NCI-H146 treated with DMSO at 0.1 percent for 48 hours (cell line): ENCODE measurements at regions not wholly inside any gene's neighbourhood (a gene's known extent, or its start where the extent isn't known, plus 50 kb on each side); places are given as distances from the start of the nearest gene placed in this dataset.
"Not testable (repeated sequence)": the region's sequence is repeated elsewhere in the genome, so short reads cannot be mapped to it uniquely, and the experiment has no call there.

Experiments used
- DNase-seq: peaks from one replicate; lab custom pipeline; 2025; ENCODE audit not compliant: unreplicated experiment; lab: John Stamatoyannopoulos, UW

GRCh38 chr12:34219046-34219770 lies 196.9 kb downstream of the ALG10 start:
- DNase-seq, result no peak

GRCh38 chr12:34220079-34220478 lies 197.8 kb downstream of the ALG10 start:
- DNase-seq, result not testable (repeated sequence)

GRCh38 chr12:34223640-34224039 lies 201.3 kb downstream of the ALG10 start:
- no peak for DNase-seq

- DNase-seq, result not testable (repeated sequence)
Measured at GRCh38 chr12:34226044-34226443, 203.7 kb downstream of the ALG10 start.

- DNase-seq, result not testable (repeated sequence)
Measured at GRCh38 chr12:34228046-34228445, 205.8 kb downstream of the ALG10 start.

GRCh38 chr12:34229033-34229432 lies 206.7 kb downstream of the ALG10 start:
- not testable (repeated sequence) for DNase-seq

- DNase-seq, result no peak
Measured at GRCh38 chr12:34233618-34234017, 211.3 kb downstream of the ALG10 start.

- no peak for DNase-seq
Measured at GRCh38 chr12:34236073-34236472, 213.8 kb downstream of the ALG10 start.

- DNase-seq, result no peak
Measured at GRCh38 chr12:34244608-34245007, 222.3 kb downstream of the ALG10 start.

GRCh38 chr12:34249271-34249670 lies 227.0 kb downstream of the ALG10 start:
- DNase-seq, result no peak

GRCh38 chr12:34251879-34252278 lies 229.6 kb downstream of the ALG10 start:
- not testable (repeated sequence) for DNase-seq

GRCh38 chr12:34253674-34254073 lies 231.4 kb downstream of the ALG10 start:
- no peak for DNase-seq

GRCh38 chr12:34257093-34257492 lies 234.8 kb downstream of the ALG10 start:
- DNase-seq, result no peak

GRCh38 chr12:34262140-34262539 lies 239.8 kb downstream of the ALG10 start:
- DNase-seq, result not testable (repeated sequence)

GRCh38 chr12:34264110-34264509 lies 241.8 kb downstream of the ALG10 start:
- DNase-seq, result no peak

- DNase-seq, result not testable (repeated sequence)
Measured at GRCh38 chr12:34273703-34274102, 251.4 kb downstream of the ALG10 start.

GRCh38 chr12:34275129-34275528 lies 252.8 kb downstream of the ALG10 start:
- no peak for DNase-seq

GRCh38 chr12:34286483-34286882 lies 264.2 kb downstream of the ALG10 start:
- DNase-seq, result no peak

GRCh38 chr12:34286934-34287333 lies 264.6 kb downstream of the ALG10 start:
- DNase-seq, result no peak

GRCh38 chr12:34287437-34287836 lies 265.1 kb downstream of the ALG10 start:
- no peak for DNase-seq

- DNase-seq, result no peak
Measured at GRCh38 chr12:34287986-34288962, 266.0 kb downstream of the ALG10 start.

- DNase-seq, result no peak
Measured at GRCh38 chr12:34288963-34289345, 266.7 kb downstream of the ALG10 start.
